H9 (cell line): ENCODE measurements at regions not wholly inside any gene's neighbourhood (a gene's known extent, or its start where the extent isn't known, plus 50 kb on each side); places are given as distances from the start of the nearest gene placed in this dataset.

ENCODE experiments used
- DNase-seq: peaks from one replicate; pipeline ENCODE4 v3.0.0-alpha.2; 2017
- H2AFZ ChIP-seq: one replicate; pipeline ENCODE4 v1.6.1; 2013; ENCODE audit warnings: mild to moderate bottlenecking, low read length, control low read depth, moderate library complexity
- H2AK5ac ChIP-seq: 2 replicates; pipeline ENCODE4 v1.6.1; 2013; ENCODE audit warnings: low read length, control low read depth, mixed read lengths; ENCODE audit not compliant: insufficient read length
- H2BK120ac ChIP-seq: one replicate; pipeline ENCODE4 v1.6.1; 2013; ENCODE audit warnings: low read depth, mild to moderate bottlenecking, low read length, control low read depth, inconsistent platforms; ENCODE audit not compliant: poor library complexity, severe bottlenecking
- H2BK12ac ChIP-seq: 2 replicates; pipeline ENCODE4 v1.6.1; 2013; ENCODE audit warnings: low read length, control low read depth, mixed read lengths, low read depth; ENCODE audit not compliant: insufficient read length
- H2BK15ac ChIP-seq: 2 replicates; pipeline ENCODE4 v1.6.1; 2013; ENCODE audit warnings: low read depth, low read length, control low read depth
- H2BK20ac ChIP-seq: one replicate; pipeline ENCODE4 v1.6.1; 2013; ENCODE audit warnings: low read depth, mild to moderate bottlenecking, low read length, control low read depth, inconsistent platforms; ENCODE audit not compliant: poor library complexity, severe bottlenecking
- H2BK5ac ChIP-seq: 2 replicates; pipeline ENCODE4 v1.6.1; 2013; ENCODE audit warnings: low read length, control low read depth, mixed read lengths; ENCODE audit not compliant: insufficient read length
- H3K14ac ChIP-seq: 2 replicates; pipeline ENCODE4 v1.6.1; 2013; ENCODE audit warnings: low read length, control low read depth; ENCODE audit not compliant: insufficient read depth
- H3K18ac ChIP-seq: 2 replicates; pipeline ENCODE4 v1.6.1; 2013; ENCODE audit warnings: low read depth, mild to moderate bottlenecking, mixed read lengths, low read length, control low read depth; ENCODE audit not compliant: insufficient read length
- H3K23ac ChIP-seq: 2 replicates; pipeline ENCODE4 v1.6.1; 2013; ENCODE audit warnings: low read length, control low read depth, mixed read lengths, low read depth; ENCODE audit not compliant: insufficient read length
- H3K23me2 ChIP-seq: 2 replicates; pipeline ENCODE4 v1.6.1; 2013; ENCODE audit warnings: low read depth, mild to moderate bottlenecking, mixed read lengths, low read length, control low read depth; ENCODE audit not compliant: insufficient read length, poor library complexity, severe bottlenecking
- H3K27ac ChIP-seq: 2 replicates; pipeline ENCODE4 v1.5.1; 2013; ENCODE audit warnings: low read length, control low read depth, mixed read lengths, low read depth; ENCODE audit not compliant: insufficient read length
- H3K27me3 ChIP-seq: 2 replicates; pipeline ENCODE4 v1.6.1; 2013; ENCODE audit warnings: low read length, control low read depth, inconsistent platforms; ENCODE audit not compliant: insufficient read depth
- H3K4ac ChIP-seq: 2 replicates; pipeline ENCODE4 v1.6.1; 2013; ENCODE audit warnings: low read depth, mild to moderate bottlenecking, control low read depth, inconsistent platforms, low read length, moderate library complexity
- H3K4me1 ChIP-seq: 2 replicates; pipeline ENCODE4 v1.6.1; 2013; ENCODE audit warnings: low read length, control low read depth, inconsistent platforms; ENCODE audit not compliant: insufficient read depth
- H3K4me2 ChIP-seq: 2 replicates; pipeline ENCODE4 v1.6.1; 2013; ENCODE audit warnings: low read length, control low read depth, mixed read lengths; ENCODE audit not compliant: insufficient read length, insufficient read depth
- H3K56ac ChIP-seq: 2 replicates; pipeline ENCODE4 v1.6.1; 2013; ENCODE audit warnings: low read depth, mild to moderate bottlenecking, mixed read lengths, low read length, control low read depth; ENCODE audit not compliant: insufficient read length
- H3K79me1 ChIP-seq: 2 replicates; pipeline ENCODE4 v1.6.1; 2013; ENCODE audit warnings: low read depth, mild to moderate bottlenecking, moderate library complexity, low read length, control low read depth, inconsistent platforms; ENCODE audit not compliant: insufficient read depth, poor library complexity, severe bottlenecking
- H3K79me2 ChIP-seq: 2 replicates; pipeline ENCODE4 v1.6.1; 2013; ENCODE audit warnings: low read length, control low read depth, inconsistent platforms; ENCODE audit not compliant: insufficient read depth
- H3K9ac ChIP-seq: 2 replicates; pipeline ENCODE4 v1.6.1; 2013; ENCODE audit warnings: low read length, control low read depth, mixed read lengths; ENCODE audit not compliant: insufficient read length; ENCODE audit errors: extremely low read depth
- H3K9me3 ChIP-seq: one replicate; pipeline ENCODE4 v1.6.1; 2013; ENCODE audit warnings: low read depth, low read length, inconsistent platforms; ENCODE audit not compliant: control insufficient read depth
- H3T11ph ChIP-seq: one replicate; pipeline ENCODE4 v1.6.1; 2013; ENCODE audit warnings: mild to moderate bottlenecking, low read length, control low read depth, inconsistent platforms
- H4K20me1 ChIP-seq: one replicate; pipeline ENCODE4 v1.6.1; 2013; ENCODE audit not compliant: control insufficient read depth, insufficient read length, insufficient read depth
- H4K5ac ChIP-seq: 2 replicates; pipeline ENCODE4 v1.6.1; 2013; ENCODE audit warnings: low read depth, mild to moderate bottlenecking, mixed read lengths, low read length, control low read depth; ENCODE audit not compliant: insufficient read length
- H4K8ac ChIP-seq: replicated peaks from 2 replicates; pipeline ENCODE4 v1.6.1; 2013; ENCODE audit warnings: low read length, control low read depth, mixed read lengths, low read depth; ENCODE audit not compliant: insufficient read length
- H4K91ac ChIP-seq: 2 replicates; pipeline ENCODE4 v1.6.1; 2013; ENCODE audit warnings: low read depth, mild to moderate bottlenecking, moderate library complexity, mixed read lengths, low read length, control low read depth; ENCODE audit not compliant: insufficient read length
- H3K27ac Mint-ChIP-seq, 3 experiments: 2 replicates in 2 of 3; 3 replicates in 1 of 3; pipeline ENCODE4 v1.8.0; 2020 to 2021; ENCODE audit warnings: mixed read lengths in 3 of 3, mild to moderate bottlenecking in 1 of 3, moderate library complexity in 1 of 3
- H3K27me3 Mint-ChIP-seq: 2 replicates; pipeline ENCODE4 v1.8.0; 2021; ENCODE audit warnings: low read depth, mild to moderate bottlenecking, moderate library complexity, mixed read lengths
- H3K36me3 Mint-ChIP-seq, 3 experiments: 2 replicates in 2 of 3; 3 replicates in 1 of 3; pipeline ENCODE4 v1.8.0; 2020 to 2021; ENCODE audit warnings: low read depth in 3 of 3, mixed read lengths in 3 of 3; ENCODE audit not compliant: insufficient read depth in 1 of 3
- H3K4me1 Mint-ChIP-seq, 2 experiments: 2 replicates each; pipeline ENCODE4 v1.8.0; 2020; ENCODE audit warnings: mixed read lengths in 2 of 2
- H3K4me3 Mint-ChIP-seq, 2 experiments: 2 replicates in 1 of 2; 3 replicates in 1 of 2; pipeline ENCODE4 v1.8.0; 2020 to 2021; ENCODE audit warnings: mild to moderate bottlenecking in 2 of 2, mixed read lengths in 2 of 2, moderate library complexity in 1 of 2
- H3K9me3 Mint-ChIP-seq, 2 experiments: 2 replicates in 1 of 2; 3 replicates in 1 of 2; pipeline ENCODE4 v1.8.0; 2020; ENCODE audit warnings: mild to moderate bottlenecking in 2 of 2, mixed read lengths in 2 of 2, moderate library complexity in 1 of 2
- CTCF ChIP-seq: fragments of 200-600 bp; sonication (generic); conservative IDR thresholded peaks from 3 replicates; pipeline ENCODE4 v1.8.0; 2021; ENCODE audit warnings: antibody characterized with exemption, mild to moderate bottlenecking
- WGBS: extraction: QIAGEN DNeasy Blood & Tissue Kit; methylation state at CpG from one replicate; pipeline ENCODE4 v1.1.7; 2013; ENCODE audit warnings: missing lambda C conversion rate, low lambda C conversion rate, mixed read lengths; ENCODE audit not compliant: insufficient read length; ENCODE audit errors: extremely low coverage; 5-methylcytosine and 5-hydroxymethylcytosine counted together

- H3T11ph ChIP-seq = no peak overlapping the region
- no peak overlapping the region for H2BK120ac ChIP-seq
- no peak overlapping the region for H4K8ac ChIP-seq
- H3K23me2 ChIP-seq = no peaks in the 10 kb centered on the region
- no peak overlapping the region for H3K4me2 ChIP-seq
- H3K27me3 ChIP-seq = no peaks in the 10 kb centered on the region
- H2BK5ac ChIP-seq = no peak overlapping the region
- Mint-ChIP-seq H3K4me3 (no peak overlapping the region), H3K27ac (no peak overlapping the region), H3K4me1 (0 out of 4 replicates have a peak, but pooled peaks cover 0 to 4% of the 10 kb centered on the region in 2 experiments), H3K9me3 (peaks cover 3 to 4% of the 10 kb centered on the region in 2 experiments; a peak in 2 of 5 replicates), H3K36me3 (peaks cover 0 to 6% (median 0%) of the 10 kb centered on the region in 3 experiments; a peak in 1 of 7 replicates), H3K27me3 (no peaks in the 10 kb centered on the region)
- H2BK20ac ChIP-seq = no peak overlapping the region
- H3K56ac ChIP-seq = no peak overlapping the region
- H3K27ac ChIP-seq = no peak overlapping the region
- H2AFZ ChIP-seq = no peak overlapping the region
- TF ChIP-seq CTCF = no peak
- H3K9me3 ChIP-seq = no peaks in the 10 kb centered on the region
- no peaks in the 10 kb centered on the region for H3K79me1 ChIP-seq
- H3K14ac ChIP-seq = no peak overlapping the region
- no peaks in the 10 kb centered on the region for H4K20me1 ChIP-seq
- no peak for DNase-seq
- H3K4me1 ChIP-seq = no peaks in the 10 kb centered on the region
- H2BK15ac ChIP-seq = no peak overlapping the region
- no peak overlapping the region for H2BK12ac ChIP-seq
- H3K23ac ChIP-seq = no peak overlapping the region
- H3K18ac ChIP-seq = no peak overlapping the region
- no peak overlapping the region for H3K4ac ChIP-seq
- no peak overlapping the region for H3K9ac ChIP-seq
- H4K5ac ChIP-seq = no peak overlapping the region
- H2AK5ac ChIP-seq = no peak overlapping the region
- WGBS = no CpG with 5 or more reads among the region's 1 CpG
- no peak overlapping the region for H4K91ac ChIP-seq
- H3K79me2 ChIP-seq = no peaks in the 10 kb centered on the region
Observed at GRCh38 chr13:67351114-67351513, 121.0 kb upstream of the PCDH9 start.
